RCC 7860 (cell line): ENCODE measurements at regions not wholly inside any gene's neighbourhood (a gene's known extent, or its start where the extent isn't known, plus 50 kb on each side); places are given as distances from the start of the nearest gene placed in this dataset.
"Not testable (repeated sequence)": the region's sequence is repeated elsewhere in the genome, so short reads cannot be mapped to it uniquely, and the experiment has no call there.

Experiments used
- DNase-seq: peaks from one replicate; pipeline ENCODE4 v3.0.0-alpha.2; 2015; ENCODE audit warnings: low spot score
- FAIRE-seq: peaks from 2 replicates; lab custom pipeline; 2012; peaks lifted over from hg19 to GRCh38; lab: Jason Lieb, UNC

DNA sequence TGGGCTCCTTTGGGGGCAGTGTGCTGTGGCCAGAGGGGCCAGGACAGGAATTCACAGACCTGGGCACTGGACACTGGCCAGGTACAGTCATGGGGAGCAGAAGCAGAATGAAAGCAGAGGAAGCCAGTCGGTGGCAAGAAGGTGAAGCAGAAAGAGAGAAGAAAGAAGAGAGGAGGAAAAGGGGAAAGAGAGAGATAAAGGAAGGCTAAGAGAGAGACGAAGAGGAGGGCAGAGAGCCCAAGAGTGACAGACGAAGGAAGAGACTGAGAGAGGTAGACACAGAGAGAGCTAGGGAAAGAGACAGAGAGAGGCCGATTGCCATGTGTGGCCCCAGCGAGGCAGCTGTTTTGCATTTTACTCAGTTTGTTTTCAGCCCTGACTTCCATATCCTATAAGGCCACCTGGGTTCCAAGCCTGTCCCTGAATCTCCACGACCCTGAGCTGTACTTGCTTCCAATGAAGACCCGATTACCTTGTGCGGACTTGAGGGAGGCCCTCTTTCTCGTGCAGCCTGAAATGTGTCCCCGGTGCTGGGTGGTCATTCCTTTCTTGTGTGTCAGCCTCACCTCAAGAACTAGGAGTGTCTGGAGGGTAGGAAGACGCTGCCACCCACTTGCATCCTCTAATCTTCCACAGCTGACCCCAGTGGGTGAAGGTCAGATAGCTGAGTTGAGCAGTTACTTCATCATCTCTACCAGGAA, 73.9 kb downstream of the LSM3 start:
- DNase-seq, result no peak
- no peak for FAIRE-seq

DNA sequence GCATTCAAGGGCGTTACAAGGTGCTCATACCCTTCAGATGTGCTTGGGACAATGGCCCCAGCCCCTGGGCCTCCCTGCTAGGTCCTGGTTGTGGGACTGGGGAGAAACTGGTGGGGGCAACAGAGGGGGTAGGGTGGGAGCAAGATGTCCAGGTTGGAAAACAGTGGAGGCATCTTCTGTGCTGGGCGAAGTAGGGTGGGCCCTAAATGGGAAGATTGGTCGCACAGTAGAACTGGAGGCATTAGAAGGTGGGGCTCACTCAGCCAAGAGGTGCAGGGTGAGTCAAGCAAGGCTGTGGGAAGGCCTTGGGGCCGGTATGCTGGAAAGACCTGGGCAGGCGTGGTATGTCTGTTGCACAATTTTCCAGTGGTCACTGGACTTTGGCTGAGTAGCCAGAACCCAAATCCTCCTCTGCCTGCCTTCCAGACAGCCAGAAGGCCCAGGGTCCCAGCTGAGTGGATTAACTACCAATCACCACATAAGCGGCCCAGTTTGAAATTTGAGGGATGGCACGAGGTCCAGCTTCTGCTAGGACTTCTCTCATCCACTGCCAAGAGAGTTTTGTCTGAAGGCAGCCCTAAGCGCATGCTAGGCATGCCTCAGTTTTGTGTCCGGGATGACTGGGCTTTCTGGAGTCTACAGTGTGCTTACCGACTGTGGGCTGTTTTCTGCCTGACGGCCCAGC, 74.5 kb downstream of the LSM3 start:
- DNase-seq, result no peak
- FAIRE-seq, result no peak

DNA sequence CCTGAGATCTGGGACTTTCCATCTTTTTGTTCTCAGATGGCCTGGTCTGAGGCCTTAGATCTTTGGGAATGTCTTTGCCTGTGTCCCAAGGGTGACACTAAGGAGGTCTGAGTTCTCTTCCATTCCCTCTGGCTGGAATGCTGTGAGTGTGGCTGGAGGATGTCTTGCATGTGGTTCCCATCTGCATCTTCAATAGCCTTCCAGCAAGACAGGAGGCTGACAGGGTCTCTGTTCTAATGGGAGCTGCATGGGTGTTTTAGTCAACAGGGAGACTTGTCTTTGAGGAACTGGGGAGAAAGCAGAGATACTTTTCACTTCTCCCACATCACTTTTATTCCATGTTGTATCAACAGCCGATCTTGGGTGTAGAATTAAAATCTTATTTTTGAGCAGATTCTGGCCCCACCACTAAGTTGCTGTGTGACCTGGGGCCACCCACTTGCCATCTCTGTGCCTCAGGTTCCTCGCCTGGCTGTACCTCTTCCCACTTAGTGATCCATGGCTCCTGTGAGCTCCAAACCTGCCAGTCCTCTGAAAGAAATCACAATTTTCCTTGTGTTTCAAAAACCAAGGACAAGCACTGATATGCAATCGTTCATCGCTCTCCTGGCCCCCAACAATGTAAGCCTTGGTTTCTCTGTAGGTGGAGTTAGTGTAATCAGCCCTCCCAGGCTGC, 75.2 kb downstream of the LSM3 start:
- FAIRE-seq (no peak), DNase-seq (no peak)

DNA sequence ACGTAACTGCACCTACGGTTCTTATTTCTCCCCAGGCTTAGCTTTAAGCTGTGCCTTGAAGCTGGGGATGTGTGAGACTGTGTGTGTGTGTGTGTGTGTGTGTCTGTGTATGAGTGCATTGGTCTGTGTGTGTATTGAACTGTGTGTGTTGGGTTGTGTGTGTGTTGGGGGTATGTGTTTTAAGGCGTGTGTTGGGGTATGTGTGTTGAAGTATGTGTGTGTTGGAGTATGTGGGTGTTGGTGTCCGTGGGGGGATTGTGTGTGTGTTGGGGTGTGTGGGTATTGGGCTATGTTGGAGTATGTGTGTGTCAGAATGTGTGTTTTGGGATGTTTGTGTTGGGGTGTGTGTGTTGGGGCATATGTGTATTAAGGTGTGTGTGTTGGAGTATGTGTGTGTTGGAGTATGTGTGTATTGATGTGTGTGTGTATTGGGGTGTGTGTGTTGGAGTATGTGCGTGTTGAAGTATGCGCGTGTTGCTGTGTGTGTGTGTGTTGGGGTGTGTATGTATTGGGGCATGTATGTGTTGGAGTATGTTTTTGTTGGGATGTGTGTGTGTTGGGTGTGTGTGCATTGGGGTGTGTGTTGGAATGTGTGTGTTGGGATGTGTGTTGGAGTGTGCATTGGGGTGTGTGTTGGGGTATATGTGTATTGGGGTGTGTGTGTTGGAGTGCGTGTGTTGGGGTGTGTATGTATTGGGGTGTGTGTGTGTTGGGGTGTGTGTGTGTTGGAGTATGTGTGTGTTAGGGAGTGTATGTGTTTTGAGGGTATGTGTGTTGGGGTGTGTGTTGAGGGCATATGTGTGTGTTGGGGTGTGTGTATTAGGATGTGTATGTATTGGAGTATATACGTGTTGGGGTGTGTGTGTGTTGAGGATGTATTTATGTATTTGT, 76.4 kb downstream of the LSM3 start:
- no peak for FAIRE-seq
- DNase-seq, result no peak

DNA sequence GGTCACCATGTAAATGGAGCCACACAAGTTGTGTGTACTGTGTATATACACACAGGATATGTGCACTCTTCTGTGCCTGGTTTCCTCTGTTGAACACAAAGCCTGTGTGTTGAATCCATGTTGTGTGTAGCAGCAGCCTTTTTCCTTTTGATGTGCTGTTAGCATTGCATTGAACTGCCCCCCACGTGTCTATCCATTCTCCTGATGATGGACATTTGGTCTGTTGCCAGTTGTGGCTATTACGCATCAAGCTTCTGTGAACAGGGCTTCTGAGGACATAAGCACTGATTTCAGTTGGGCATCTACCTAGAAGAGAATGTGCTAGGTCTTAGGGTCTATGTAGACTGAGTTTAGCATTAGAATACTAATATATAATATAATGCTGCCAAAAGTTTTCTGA, 77.4 kb downstream of the LSM3 start:
- FAIRE-seq (no peak), DNase-seq (no peak)

DNA sequence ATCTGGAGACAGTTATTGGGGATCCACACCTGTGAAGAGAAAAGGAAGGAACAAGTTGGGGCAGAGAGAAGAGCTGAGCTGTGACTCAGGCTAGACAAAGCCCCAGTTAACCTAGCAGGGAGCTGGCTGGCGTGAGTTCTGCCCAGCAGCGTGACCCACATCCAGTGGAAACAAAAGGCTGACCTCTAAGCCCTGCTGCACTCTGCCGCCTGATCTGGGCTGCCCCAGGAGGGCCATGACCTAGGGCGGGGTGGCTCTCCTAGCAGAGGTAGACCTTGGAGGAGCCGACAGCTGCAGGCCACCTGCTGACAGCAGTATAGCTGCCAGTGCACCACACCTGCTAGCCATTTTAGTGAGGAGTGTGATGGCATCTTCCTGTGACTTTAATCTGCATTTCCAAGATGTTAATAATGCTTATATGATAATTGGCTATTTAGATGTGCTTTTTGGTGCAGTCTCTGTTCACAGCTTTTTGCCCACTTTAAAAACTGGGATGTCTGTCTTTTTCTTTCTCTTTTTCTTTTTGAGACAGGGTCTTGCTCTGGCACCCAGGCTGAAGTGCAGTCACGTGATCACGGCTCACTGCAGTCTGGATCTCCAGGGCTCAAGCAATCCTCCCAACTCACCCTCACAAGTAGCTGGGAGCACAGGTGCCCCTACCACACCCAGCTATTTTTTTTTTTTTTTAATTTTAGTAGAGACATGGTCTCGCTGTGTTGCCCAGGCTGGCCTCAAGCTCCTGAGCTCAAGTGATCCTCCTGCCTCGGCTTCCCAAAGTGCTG, 78.1 kb downstream of the LSM3 start:
- no peak for FAIRE-seq
- DNase-seq, result no peak

DNA sequence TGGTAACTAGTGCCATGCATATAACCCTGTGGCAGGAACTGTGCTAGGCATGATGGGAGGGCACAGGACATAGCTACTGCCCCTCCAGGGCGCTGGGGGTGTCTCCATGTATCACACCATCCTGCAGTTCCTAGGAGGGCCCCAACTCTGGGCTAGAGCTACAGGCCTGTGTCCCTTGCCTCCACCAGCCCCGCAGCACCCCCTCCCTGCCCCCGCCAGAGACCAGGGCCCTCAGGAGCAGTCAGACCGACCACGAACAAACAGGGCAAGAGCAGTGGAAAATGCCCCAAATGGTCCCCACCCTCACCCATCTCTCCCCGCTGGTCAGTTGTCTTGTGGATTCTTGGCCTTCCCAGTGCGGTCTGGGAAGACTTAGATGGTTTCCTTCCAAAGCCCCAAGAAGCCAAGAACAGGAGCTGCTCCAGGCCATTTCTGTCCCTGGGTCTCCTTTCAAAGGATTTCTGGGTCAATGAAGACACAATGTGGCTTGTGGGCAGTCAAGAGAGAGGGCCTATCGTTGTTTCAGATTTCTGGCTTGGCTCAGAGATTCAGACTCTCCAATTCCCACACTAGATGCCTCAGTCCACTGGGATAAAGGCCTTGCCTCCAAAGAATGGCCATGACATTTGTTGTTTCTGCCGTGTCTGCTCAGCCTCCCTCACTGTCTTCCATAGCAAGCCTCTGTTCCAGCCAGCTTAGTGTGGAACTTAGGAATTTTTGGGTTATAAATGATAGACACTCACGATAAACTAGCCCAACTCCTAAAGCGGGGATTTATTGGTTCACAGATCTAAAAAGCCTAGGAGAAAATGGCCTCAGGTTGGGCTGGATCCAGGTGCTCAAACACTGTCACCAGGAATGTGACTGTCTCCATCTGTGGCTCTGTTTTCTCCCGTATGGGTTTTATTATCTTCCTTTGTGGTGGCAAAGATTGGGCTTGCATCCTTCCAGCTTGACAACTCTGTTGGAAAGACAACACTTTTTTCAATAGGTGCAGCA, 80.6 kb downstream of the LSM3 start:
- DNase-seq (no peak), FAIRE-seq (no peak)

DNA sequence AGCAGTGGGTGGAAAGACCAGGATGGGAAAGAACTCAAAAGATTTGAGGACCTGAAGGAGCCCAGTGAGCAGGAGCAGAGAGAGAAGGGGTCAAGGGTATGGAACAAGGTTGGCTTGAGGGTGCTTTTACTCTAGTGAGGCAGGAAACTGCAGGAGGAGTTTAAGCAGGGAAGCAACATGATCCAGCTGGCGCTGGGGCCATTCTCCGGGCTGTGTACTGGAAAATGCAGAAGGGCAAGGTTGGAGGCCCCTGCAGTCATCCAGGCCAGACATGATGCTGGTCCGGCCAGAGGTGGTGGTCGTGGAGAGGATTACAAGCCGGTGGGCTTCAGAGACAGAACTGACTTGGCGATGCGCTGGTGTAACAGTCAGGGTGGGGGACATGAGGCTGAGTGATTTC, 81.8 kb downstream of the LSM3 start:
- no peak for DNase-seq
- no peak for FAIRE-seq

DNA sequence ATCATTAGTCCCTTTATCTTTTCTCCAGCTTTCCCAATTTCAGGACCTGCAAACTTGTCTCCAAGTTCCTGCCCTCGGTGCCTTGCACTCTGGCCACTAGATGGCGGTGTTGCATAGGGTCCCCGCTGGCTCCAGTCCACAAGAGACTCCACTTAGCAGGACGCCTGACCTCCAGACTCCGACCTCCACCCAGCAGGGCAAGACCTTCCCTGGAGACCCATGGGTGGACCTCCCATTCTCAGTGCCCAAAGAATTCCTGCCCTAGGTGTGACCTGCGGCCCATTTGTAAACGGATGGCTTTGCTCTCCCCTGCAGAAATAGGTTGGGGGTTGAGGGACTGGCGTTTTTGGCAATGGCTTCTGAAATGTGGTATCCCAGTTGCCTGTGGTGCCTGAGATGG, 82.6 kb downstream of the LSM3 start:
- peak; percentile 8 for FAIRE-seq
- peak; percentile 30 for DNase-seq

DNA sequence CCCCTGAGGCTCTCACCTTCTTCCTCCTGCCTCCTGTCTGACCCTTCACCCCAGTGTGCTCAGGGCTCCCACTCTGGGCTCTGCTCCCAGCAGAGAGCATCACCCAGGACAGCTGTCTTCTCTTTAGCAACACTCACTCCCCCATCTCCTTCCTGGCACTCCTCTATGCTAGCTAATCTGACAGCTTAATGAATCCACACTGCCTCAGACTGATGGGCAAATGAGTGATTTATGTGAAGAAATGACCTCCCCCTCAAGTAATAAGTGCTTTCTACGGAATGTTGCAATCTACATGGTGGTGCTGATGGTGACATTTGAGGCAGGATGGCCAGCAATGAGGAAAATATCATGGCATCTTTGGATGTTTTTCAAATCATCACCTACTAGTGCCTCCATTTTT, 83.6 kb downstream of the LSM3 start:
- no peak for FAIRE-seq

DNA sequence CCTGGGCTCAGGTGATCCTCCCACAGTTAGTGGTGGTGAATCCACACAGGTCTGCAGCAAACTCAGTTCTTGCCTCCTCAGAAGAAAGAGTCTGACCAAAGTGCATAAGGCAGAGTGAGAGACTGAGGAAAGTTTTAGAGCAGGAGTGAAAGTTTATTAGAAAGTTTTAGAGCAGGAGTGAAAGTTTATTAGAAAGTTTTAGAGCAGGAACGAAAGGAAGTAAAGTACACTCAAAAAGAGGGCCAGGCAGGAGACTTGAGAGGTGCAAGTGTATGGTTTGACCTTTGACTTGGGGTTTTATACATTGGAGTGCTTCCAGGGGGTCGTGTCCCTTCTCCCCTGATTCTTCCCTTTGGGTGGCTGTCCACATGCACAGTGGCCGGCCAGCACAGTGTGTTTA, 84.2 kb downstream of the LSM3 start:
- no peak for FAIRE-seq
- DNase-seq, result no peak

More for the DNA sequence above, 83.6 kb downstream of the LSM3 start:
- no peak for DNase-seq

DNA sequence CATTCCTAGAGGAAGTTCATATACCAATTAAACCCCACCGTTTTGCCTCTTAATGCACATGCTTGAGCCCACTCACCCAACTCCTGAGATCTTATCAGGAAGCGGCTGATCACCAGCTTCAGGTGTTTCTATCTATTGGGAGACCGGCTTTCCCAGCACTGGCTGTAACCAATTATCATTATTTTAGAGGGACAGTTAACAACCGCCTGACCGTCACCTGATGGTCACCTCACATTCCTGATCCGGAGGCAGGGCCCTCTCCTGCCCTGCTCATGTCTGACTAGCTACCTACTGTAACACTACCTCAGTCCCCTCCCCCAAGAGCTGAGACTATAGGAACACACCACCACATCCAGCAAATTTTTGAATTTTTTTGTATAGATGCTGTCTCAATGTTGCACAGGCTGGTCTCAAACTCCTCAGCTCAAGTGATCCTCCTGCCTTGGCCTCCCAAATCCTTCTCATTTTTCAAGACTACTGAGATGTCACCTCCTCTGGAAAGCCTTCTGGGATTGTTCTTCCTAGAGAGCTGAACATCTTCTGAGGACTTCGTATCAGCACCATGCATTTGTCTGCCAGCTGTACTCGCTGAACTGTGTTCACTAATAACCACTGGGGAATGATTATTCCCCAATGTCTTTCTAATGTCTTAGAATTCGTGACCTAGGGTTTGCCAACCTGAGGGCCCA, 84.8 kb downstream of the LSM3 start:
- FAIRE-seq (no peak), DNase-seq (no peak)

DNA sequence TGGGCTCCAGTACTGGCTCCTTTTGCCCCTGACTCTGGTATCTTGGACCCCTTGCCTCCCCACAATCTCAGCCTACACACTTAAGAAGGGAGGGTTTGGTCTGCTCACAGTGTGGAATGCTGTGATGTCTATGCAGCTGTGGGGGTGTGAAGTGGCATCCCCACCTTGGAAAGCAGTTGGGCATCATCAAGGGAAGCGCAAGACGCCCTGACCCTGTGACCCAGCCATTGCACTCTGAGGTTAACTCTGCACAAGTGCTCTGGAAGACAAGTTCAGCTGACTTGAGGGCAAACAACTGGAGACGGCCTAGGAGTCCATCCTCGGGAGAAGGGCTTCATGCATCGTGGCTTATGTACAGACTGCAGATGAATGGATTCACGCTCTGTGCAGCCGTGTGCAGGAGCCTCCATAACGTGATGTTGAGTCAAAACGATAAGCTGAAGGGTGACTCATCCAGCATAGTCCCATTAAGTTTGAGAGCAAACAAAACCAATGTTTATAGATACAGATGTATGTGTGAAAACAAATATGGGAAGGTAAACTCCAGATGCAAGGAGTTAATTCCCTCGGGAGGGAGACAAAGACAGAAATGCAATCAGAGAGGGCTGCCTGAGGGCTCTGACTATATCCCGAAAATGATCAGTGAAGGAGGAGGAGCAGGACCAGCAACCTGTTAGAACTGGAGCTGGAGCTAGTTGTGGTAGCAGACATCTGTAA, 86.8 kb downstream of the LSM3 start:
- FAIRE-seq, result no peak

DNA sequence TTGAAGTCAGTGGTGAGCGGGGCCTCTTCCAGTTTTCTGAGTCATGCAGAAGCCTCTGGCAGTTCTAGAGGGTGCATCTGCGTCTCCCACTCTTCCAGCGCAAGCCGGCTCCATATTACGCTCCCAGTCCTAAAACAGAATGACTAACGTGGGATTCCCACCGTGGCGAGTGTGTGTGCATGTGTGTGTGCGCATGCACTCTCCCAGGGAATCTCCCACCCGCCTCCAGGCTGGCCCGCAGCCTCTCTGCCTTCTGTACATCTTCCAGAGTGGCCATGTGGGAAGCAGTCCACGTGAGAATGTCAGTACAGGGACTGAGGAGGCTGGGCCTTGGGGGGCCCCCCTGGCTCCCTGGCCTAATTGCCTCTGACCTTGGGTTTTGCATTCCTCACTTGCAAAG, 87.7 kb downstream of the LSM3 start:
- FAIRE-seq (no peak), DNase-seq (no peak)

More for the DNA sequence above, 86.8 kb downstream of the LSM3 start:
- peak; percentile 7 for DNase-seq

DNA sequence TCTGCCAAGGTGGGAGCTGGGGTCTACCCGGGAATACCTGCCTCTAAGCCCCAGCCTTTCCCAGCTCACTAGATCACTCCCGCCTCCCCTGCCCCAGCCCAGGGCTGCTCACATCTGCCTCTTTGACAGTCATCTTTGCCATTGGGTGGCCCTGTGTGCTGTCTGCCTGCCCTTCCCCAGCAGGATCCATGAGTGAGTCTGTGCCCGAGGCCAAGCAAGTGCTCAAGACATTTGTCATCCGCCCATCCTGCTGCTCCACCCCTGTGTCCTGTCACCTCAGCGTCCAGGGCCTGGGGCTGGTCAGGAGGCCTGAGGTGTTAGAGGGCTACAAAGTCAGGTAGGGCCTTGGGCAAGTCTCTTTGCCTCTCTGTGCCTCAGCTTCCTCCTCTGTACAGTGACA, 89.4 kb downstream of the LSM3 start:
- DNase-seq (no peak), FAIRE-seq (no peak)

DNA sequence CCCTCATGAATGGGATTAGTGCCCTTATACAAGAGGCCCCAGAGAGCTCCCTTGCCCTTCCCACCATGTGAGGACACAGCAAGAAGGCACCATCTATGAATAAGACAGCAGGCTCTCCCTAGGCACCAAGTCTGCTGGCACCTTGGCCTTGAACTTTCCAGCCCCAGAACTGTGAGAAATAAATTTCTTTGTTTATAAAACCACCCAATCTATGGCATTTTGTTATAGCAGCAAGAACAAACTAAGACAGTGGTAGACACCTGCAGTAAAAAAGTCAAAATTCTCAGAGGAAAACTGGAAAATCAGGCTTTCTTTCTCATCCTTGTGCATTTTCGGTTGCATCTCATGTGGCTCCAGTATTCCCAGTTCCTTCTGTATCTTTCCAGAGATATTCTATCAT, 90.3 kb downstream of the LSM3 start:
- DNase-seq (no peak), FAIRE-seq (no peak)

DNA sequence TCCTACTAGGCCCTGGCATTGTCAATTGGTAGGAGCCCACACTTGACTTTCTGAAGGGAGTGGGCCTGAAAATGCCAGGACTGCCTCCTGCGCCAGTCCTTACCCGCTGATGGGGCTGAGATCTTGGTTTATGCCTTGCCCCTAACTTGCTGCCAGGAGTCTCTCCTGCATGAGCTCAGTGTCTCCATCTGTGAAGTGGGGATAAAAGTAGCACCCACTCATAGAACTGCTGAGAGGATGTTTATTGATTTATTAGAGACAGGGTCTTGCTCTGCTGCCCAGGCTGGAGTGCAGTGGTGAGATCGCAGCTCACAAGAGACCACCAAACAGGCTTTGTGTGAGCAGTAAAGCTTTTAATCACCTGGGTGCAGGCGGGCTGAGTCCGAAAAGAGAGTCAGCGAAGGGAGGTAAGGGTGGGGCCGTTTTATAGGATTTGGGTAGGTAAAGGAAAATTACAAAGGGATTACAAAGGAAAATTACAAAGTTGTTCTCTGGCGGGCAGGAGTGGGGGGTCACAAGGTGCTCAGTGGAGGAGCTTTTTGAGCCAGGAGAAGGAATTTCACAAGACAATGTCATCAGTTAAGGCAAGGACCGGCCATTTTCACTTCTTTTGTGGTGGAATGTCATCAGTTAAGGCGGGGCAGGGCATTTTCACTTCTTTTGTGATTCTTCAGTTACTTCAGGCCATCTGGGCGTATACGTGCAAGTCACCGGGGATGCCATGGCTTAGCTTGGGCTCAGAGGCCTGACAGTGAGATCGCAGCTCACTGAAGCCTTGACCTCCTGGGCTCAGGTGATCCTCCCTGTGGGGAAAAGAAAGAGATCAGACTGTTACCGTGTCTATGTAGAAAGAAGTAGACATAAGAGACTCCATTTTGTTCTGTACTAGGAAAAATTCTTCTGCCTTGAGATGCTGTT, 93.7 kb downstream of the LSM3 start:
- FAIRE-seq, DNase-seq: not testable (repeated sequence)
